ENCODE measurements at regions not wholly inside any gene's neighbourhood (a gene's known extent, or its start where the extent isn't known, plus 50 kb on each side); places are given as distances from the start of the nearest gene placed in this dataset.
"Not testable (repeated sequence)": the region's sequence is repeated elsewhere in the genome, so short reads cannot be mapped to it uniquely, and the experiment has no call there.

GRCh38 chr3:170692720-170693119 lies 106.8 kb upstream of the SLC7A14 start:
- Histone ChIP-seq H3K27me3 (ENCODE audit: insufficient read depth, low read length) (no peaks in the 10 kb centered on the region), H3K4me1 (ENCODE audit: insufficient read depth, low read length) (peaks cover 21% of the 10 kb centered on the region), H3K9ac (ENCODE audit: low read depth, low read length) (no peak overlapping the region), H3K27ac (ENCODE audit: low read length) (no peak overlapping the region), H3K4me3 (ENCODE audit: low read length) (no peak overlapping the region), H3K9me3 (ENCODE audit: insufficient read depth, low read depth, low read length) (no peaks in the 10 kb centered on the region), H3K36me3 (ENCODE audit: insufficient read depth, low read depth, low read length) (no peaks in the 10 kb centered on the region)

GRCh38 chr3:170690661-170690981 lies 104.7 kb upstream of the SLC7A14 start:
- no peak overlapping the region for H3K4me3 ChIP-seq (ENCODE audit: low read length)
- no peak overlapping the region for H3K27ac ChIP-seq (ENCODE audit: low read length)
- no peak overlapping the region for H3K9ac ChIP-seq (ENCODE audit: low read depth, low read length)

GRCh38 chr3:170689893-170690660 lies 104.2 kb upstream of the SLC7A14 start:
- no peak overlapping the region for H3K4me3 ChIP-seq (ENCODE audit: low read length)
- no peak overlapping the region for H3K27ac ChIP-seq (ENCODE audit: low read length)
- no peaks in the 10 kb centered on the region for H3K27me3 ChIP-seq (ENCODE audit: insufficient read depth, low read length)
- H3K9ac ChIP-seq (ENCODE audit: low read depth, low read length) = no peak overlapping the region
- H3K36me3 ChIP-seq (ENCODE audit: insufficient read depth, low read depth, low read length) = no peaks in the 10 kb centered on the region
- no peaks in the 10 kb centered on the region for H3K9me3 ChIP-seq (ENCODE audit: insufficient read depth, low read depth, low read length)
- peaks cover 17% of the 10 kb centered on the region for H3K4me1 ChIP-seq (ENCODE audit: insufficient read depth, low read length)

More at GRCh38 chr3:170690661-170690981, 104.7 kb upstream of the SLC7A14 start:
- H3K9me3 ChIP-seq (ENCODE audit: insufficient read depth, low read depth, low read length) = no peaks in the 10 kb centered on the region
- H3K36me3 ChIP-seq (ENCODE audit: insufficient read depth, low read depth, low read length) = no peaks in the 10 kb centered on the region
- no peaks in the 10 kb centered on the region for H3K27me3 ChIP-seq (ENCODE audit: insufficient read depth, low read length)
- peaks cover 17% of the 10 kb centered on the region for H3K4me1 ChIP-seq (ENCODE audit: insufficient read depth, low read length)

GRCh38 chr3:170689296-170689829 lies 103.5 kb upstream of the SLC7A14 start:
- Histone ChIP-seq H3K4me3 (ENCODE audit: low read length) (peak overlapping the region; percentile 17; the same call in 1 of the 2 replicates), H3K27me3 (ENCODE audit: insufficient read depth, low read length) (no peaks in the 10 kb centered on the region), H3K36me3 (ENCODE audit: insufficient read depth, low read depth, low read length) (no peaks in the 10 kb centered on the region), H3K27ac (ENCODE audit: low read length) (no peak overlapping the region), H3K9me3 (ENCODE audit: insufficient read depth, low read depth, low read length) (no peaks in the 10 kb centered on the region), H3K9ac (ENCODE audit: low read depth, low read length) (no peak overlapping the region), H3K4me1 (ENCODE audit: insufficient read depth, low read length) (peaks cover 17% of the 10 kb centered on the region)

- peaks cover 17% of the 10 kb centered on the region for H3K4me1 ChIP-seq (ENCODE audit: insufficient read depth, low read length)
- H3K27ac ChIP-seq (ENCODE audit: low read length); H3K9me3 ChIP-seq (ENCODE audit: insufficient read depth, low read depth, low read length); H3K27me3 ChIP-seq (ENCODE audit: insufficient read depth, low read length); H3K9ac ChIP-seq (ENCODE audit: low read depth, low read length); H3K4me3 ChIP-seq (ENCODE audit: low read length); H3K36me3 ChIP-seq (ENCODE audit: insufficient read depth, low read depth, low read length): not testable (repeated sequence)
These were observed 102.3 kb upstream of the SLC7A14 start for GRCh38 chr3:170688222-170688621.

GRCh38 chr3:170680593-170680992 lies 94.7 kb upstream of the SLC7A14 start:
- Histone ChIP-seq H3K36me3 (ENCODE audit: insufficient read depth, low read depth, low read length) (no peaks in the 10 kb centered on the region), H3K4me3 (ENCODE audit: low read length) (no peak overlapping the region), H3K27ac (ENCODE audit: low read length) (no peak overlapping the region), H3K9me3 (ENCODE audit: insufficient read depth, low read depth, low read length) (0 out of 2 replicates have a peak, but pooled peaks cover 8% of the 10 kb centered on the region), H3K4me1 (ENCODE audit: insufficient read depth, low read length) (no peaks in the 10 kb centered on the region), H3K9ac (ENCODE audit: low read depth, low read length) (no peak overlapping the region), H3K27me3 (ENCODE audit: insufficient read depth, low read length) (no peaks in the 10 kb centered on the region)

DNA sequence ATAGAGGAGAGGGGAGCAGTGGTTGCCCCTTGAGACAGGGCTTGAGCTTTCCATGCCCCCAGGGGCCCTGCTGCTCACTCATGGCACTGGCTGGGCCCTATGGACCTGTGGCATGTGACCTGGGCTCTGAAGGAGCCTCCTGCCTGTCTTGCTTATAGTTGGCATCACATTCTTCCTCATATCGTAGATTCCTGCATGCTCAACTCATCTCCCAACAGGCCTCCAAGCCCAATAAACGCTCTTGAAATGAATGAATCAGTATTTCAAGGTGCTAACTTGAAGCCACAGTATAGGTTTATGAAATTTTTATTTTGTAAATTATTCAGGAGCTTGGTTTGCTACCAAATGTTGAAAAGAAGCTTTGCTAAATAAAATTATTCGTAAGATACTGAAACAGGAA lies 93.3 kb upstream of the SLC7A14 start:
- Histone ChIP-seq H3K9ac (ENCODE audit: low read depth, low read length) (no peak overlapping the region), H3K36me3 (ENCODE audit: insufficient read depth, low read depth, low read length) (no peaks in the 10 kb centered on the region), H3K4me1 (ENCODE audit: insufficient read depth, low read length) (no peaks in the 10 kb centered on the region), H3K9me3 (ENCODE audit: insufficient read depth, low read depth, low read length) (0 out of 2 replicates have a peak, but pooled peaks cover 8% of the 10 kb centered on the region), H3K27ac (ENCODE audit: low read length) (no peak overlapping the region), H3K4me3 (ENCODE audit: low read length) (no peak overlapping the region), H3K27me3 (ENCODE audit: insufficient read depth, low read length) (no peaks in the 10 kb centered on the region)

- H3K9ac ChIP-seq (ENCODE audit: low read depth, low read length) = no peak overlapping the region
- H3K36me3 ChIP-seq (ENCODE audit: insufficient read depth, low read depth, low read length) = no peaks in the 10 kb centered on the region
- H3K4me3 ChIP-seq (ENCODE audit: low read length) = no peak overlapping the region
- no peaks in the 10 kb centered on the region for H3K27me3 ChIP-seq (ENCODE audit: insufficient read depth, low read length)
- H3K4me1 ChIP-seq (ENCODE audit: insufficient read depth, low read length) = no peaks in the 10 kb centered on the region
- no peak overlapping the region for H3K27ac ChIP-seq (ENCODE audit: low read length)
- peaks cover 13% of the 10 kb centered on the region; the same call in 1 of the 2 replicates for H3K9me3 ChIP-seq (ENCODE audit: insufficient read depth, low read depth, low read length)
These were observed 84.6 kb upstream of the SLC7A14 start for GRCh38 chr3:170670504-170670903.

GRCh38 chr3:170662986-170663385 lies 77.1 kb upstream of the SLC7A14 start:
- H3K4me1 ChIP-seq (ENCODE audit: insufficient read depth, low read length); H3K4me3 ChIP-seq (ENCODE audit: low read length); H3K36me3 ChIP-seq (ENCODE audit: insufficient read depth, low read depth, low read length); H3K9me3 ChIP-seq (ENCODE audit: insufficient read depth, low read depth, low read length); H3K9ac ChIP-seq (ENCODE audit: low read depth, low read length); H3K27me3 ChIP-seq (ENCODE audit: insufficient read depth, low read length); H3K27ac ChIP-seq (ENCODE audit: low read length): not testable (repeated sequence)

DNA sequence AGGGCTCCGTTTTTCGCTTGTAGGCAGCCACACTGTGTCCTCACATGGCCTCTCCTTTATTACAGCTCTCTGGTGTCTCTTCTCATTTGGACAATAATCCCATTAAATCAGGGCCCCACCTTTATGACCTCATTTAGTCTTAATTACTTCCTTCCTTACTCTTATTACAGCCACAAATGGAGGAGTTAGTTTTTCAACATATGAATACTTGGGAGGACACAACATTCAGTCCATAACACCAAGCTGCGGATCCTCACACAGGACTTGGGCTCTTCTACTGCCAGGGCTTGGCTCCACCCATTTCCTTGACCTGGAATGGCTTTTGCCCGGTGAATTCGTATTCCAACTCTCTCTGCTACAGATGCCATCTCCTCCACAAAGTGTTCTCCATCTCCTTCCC lies 74.3 kb upstream of the SLC7A14 start:
- Histone ChIP-seq H3K27me3 (ENCODE audit: insufficient read depth, low read length) (no peaks in the 10 kb centered on the region), H3K9ac (ENCODE audit: low read depth, low read length) (no peak overlapping the region), H3K9me3 (ENCODE audit: insufficient read depth, low read depth, low read length) (no peaks in the 10 kb centered on the region), H3K4me1 (ENCODE audit: insufficient read depth, low read length) (no peaks in the 10 kb centered on the region), H3K36me3 (ENCODE audit: insufficient read depth, low read depth, low read length) (no peaks in the 10 kb centered on the region), H3K27ac (ENCODE audit: low read length) (no peak overlapping the region), H3K4me3 (ENCODE audit: low read length) (no peak overlapping the region)

GRCh38 chr3:170657312-170657711 lies 71.4 kb upstream of the SLC7A14 start:
- H3K4me1 ChIP-seq (ENCODE audit: insufficient read depth, low read length) = no peaks in the 10 kb centered on the region
- H3K9me3 ChIP-seq (ENCODE audit: insufficient read depth, low read depth, low read length) = no peaks in the 10 kb centered on the region
- no peaks in the 10 kb centered on the region for H3K36me3 ChIP-seq (ENCODE audit: insufficient read depth, low read depth, low read length)
- H3K4me3 ChIP-seq (ENCODE audit: low read length) = no peak overlapping the region
- H3K27ac ChIP-seq (ENCODE audit: low read length) = no peak overlapping the region
- H3K9ac ChIP-seq (ENCODE audit: low read depth, low read length) = no peak overlapping the region
- H3K27me3 ChIP-seq (ENCODE audit: insufficient read depth, low read length) = no peaks in the 10 kb centered on the region

GRCh38 chr3:170656284-170656683 lies 70.4 kb upstream of the SLC7A14 start:
- H3K27me3 ChIP-seq (ENCODE audit: insufficient read depth, low read length) = no peaks in the 10 kb centered on the region

More at GRCh38 chr3:170656284-170656683, 70.4 kb upstream of the SLC7A14 start:
- Histone ChIP-seq H3K27ac (ENCODE audit: low read length) (no peak overlapping the region), H3K9me3 (ENCODE audit: insufficient read depth, low read depth, low read length) (no peaks in the 10 kb centered on the region), H3K9ac (ENCODE audit: low read depth, low read length) (no peak overlapping the region), H3K4me1 (ENCODE audit: insufficient read depth, low read length) (no peaks in the 10 kb centered on the region), H3K4me3 (ENCODE audit: low read length) (no peak overlapping the region), H3K36me3 (ENCODE audit: insufficient read depth, low read depth, low read length) (no peaks in the 10 kb centered on the region)
